Naive thymus-derived CD4-positive, alpha-beta T cell (primary cell): ENCODE measurements at regions not wholly inside any gene's neighbourhood (a gene's known extent, or its start where the extent isn't known, plus 50 kb on each side); places are given as distances from the start of the nearest gene placed in this dataset.

Source experiments
- ATAC-seq: fragments of 150-1000 bp; cut with Tn5 transposase; 2 replicates; pipeline ENCODE4 v1.10.0; 2021; ENCODE audit warnings: mild to moderate bottlenecking, moderate library complexity
- CTCF ChIA-PET: fragments of 350-600 bp; sonication (Branson Sonifier 250); formaldehyde crosslinking; loops from one replicate; lab custom pipeline; 2021; ENCODE audit warnings: antibody characterized with exemption; lab: Charles Lee
- POLR2A ChIA-PET: fragments of 350-600 bp; sonication (Branson Sonifier 250); formaldehyde crosslinking; loops from one replicate; lab custom pipeline; 2021; ENCODE audit warnings: antibody characterized with exemption, inconsistent platforms; lab: Charles Lee
- DNase-seq, 9 donors: peaks; one replicate each; pipeline versions ENCODE4 v3.0.0 to v3.0.0-alpha.2; 2020 to 2022; ENCODE audit warnings: mixed read lengths in 1 of 9
- H3K27ac ChIP-seq: one replicate; pipeline ENCODE4 v1.7.0; 2013; ENCODE audit warnings: mild to moderate bottlenecking, low read depth, low read length, moderate library complexity
- H3K27me3 ChIP-seq, 2 donors: one replicate each; pipeline ENCODE4 v1.7.0; 2013; ENCODE audit warnings: low read length in 2 of 2, mild to moderate bottlenecking in 2 of 2, moderate library complexity in 2 of 2; ENCODE audit not compliant: control insufficient read depth in 2 of 2, insufficient read depth in 2 of 2
- H3K36me3 ChIP-seq, 3 experiments: 1 replicate in 2 of 3; 2 replicates in 1 of 3; pipeline ENCODE4 v1.7.0; 2013; ENCODE audit warnings: low read length in 3 of 3, mild to moderate bottlenecking in 3 of 3, moderate library complexity in 1 of 3; ENCODE audit not compliant: insufficient read depth in 3 of 3, control insufficient read depth in 2 of 3
- H3K4me1 ChIP-seq, 2 donors: one replicate each; pipeline ENCODE4 v1.7.0; 2013; ENCODE audit warnings: low read length in 2 of 2, mild to moderate bottlenecking in 2 of 2, moderate library complexity in 1 of 2; ENCODE audit not compliant: control insufficient read depth in 2 of 2, insufficient read depth in 2 of 2
- H3K4me3 ChIP-seq: 2 replicates; pipeline ENCODE4 v1.7.0; 2013; ENCODE audit warnings: mild to moderate bottlenecking, low read length
- H3K9me3 ChIP-seq, 3 experiments: 1 replicate in 2 of 3; 2 replicates in 1 of 3; pipeline ENCODE4 v1.7.0; 2013; ENCODE audit warnings: low read length in 3 of 3; ENCODE audit not compliant: control insufficient read depth in 2 of 3
- H3K27ac Mint-ChIP-seq, 9 donors: one replicate each; pipeline ENCODE4 v1.8.0; 2020 to 2022; ENCODE audit warnings: mixed read lengths in 9 of 9, mild to moderate bottlenecking in 8 of 9, moderate library complexity in 5 of 9, inconsistent platforms in 2 of 9
- H3K27me3 Mint-ChIP-seq, 5 donors: one replicate each; pipeline ENCODE4 v1.8.0; 2021 to 2022; ENCODE audit warnings: mixed read lengths in 5 of 5, mild to moderate bottlenecking in 1 of 5
- H3K36me3 Mint-ChIP-seq, 5 donors: one replicate each; pipeline ENCODE4 v1.8.0; 2020 to 2022; ENCODE audit warnings: mixed read lengths in 5 of 5, mild to moderate bottlenecking in 3 of 5, inconsistent platforms in 1 of 5
- H3K4me1 Mint-ChIP-seq, 7 donors: one replicate each; pipeline ENCODE4 v1.8.0; 2020 to 2022; ENCODE audit warnings: mixed read lengths in 7 of 7, mild to moderate bottlenecking in 3 of 7, inconsistent platforms in 1 of 7
- H3K4me3 Mint-ChIP-seq, 10 donors: one replicate each; pipeline ENCODE4 v1.8.0; 2020 to 2022; ENCODE audit warnings: mild to moderate bottlenecking in 10 of 10, mixed read lengths in 10 of 10, moderate library complexity in 6 of 10, inconsistent platforms in 2 of 10
- H3K9me3 Mint-ChIP-seq, 11 donors: one replicate each; pipeline ENCODE4 v1.8.0; 2020 to 2022; ENCODE audit warnings: mixed read lengths in 11 of 11, mild to moderate bottlenecking in 4 of 11, inconsistent platforms in 1 of 11, moderate library complexity in 1 of 11
- intact Hi-C, 2 donors: fragments of 100-400 bp; cut with micrococcal nuclease; formaldehyde crosslinking; loops; one replicate each; pipeline ENCODE4 v1.15.1; 2023

GRCh38 chr9:107810461-107810961 is 320.9 kb upstream of the KLF4 start:
- H3K4me1 Mint-ChIP-seq, result no peaks in the 10 kb centered on the region
- H3K9me3 ChIP-seq, result no peaks in the 10 kb centered on the region
- DNase-seq (no peak), ATAC-seq (peak; percentile 41)
- H3K36me3 Mint-ChIP-seq, result no peaks in the 10 kb centered on the region
- peaks cover 0 to 19% (median 7%) of the 10 kb centered on the region in 11 donors for H3K9me3 Mint-ChIP-seq
- no peak overlapping the region for H3K27ac ChIP-seq
- H3K4me3 Mint-ChIP-seq, result no peak overlapping the region
- H3K27me3 ChIP-seq, result no peaks in the 10 kb centered on the region
- CTCF ChIA-PET, result no interaction called here
- H3K36me3 ChIP-seq, result no peaks in the 10 kb centered on the region
- POLR2A ChIA-PET, result no interaction called here
- H3K27me3 Mint-ChIP-seq, result no peaks in the 10 kb centered on the region
- intact Hi-C loops, result no loop called here
- H3K27ac Mint-ChIP-seq, result no peak overlapping the region
- H3K4me3 ChIP-seq, result no peak overlapping the region
- H3K4me1 ChIP-seq, result no peaks in the 10 kb centered on the region

GRCh38 chr9:107809871-107810460 is 320.4 kb upstream of the KLF4 start:
- no peak overlapping the region for H3K4me3 ChIP-seq
- H3K4me3 Mint-ChIP-seq, result no peak overlapping the region
- ATAC-seq (no peak), DNase-seq (no peak)
- H3K27ac Mint-ChIP-seq, result no peak overlapping the region
- ChIA-PET POLR2A (no interaction called here), CTCF (no interaction called here)
- no peaks in the 10 kb centered on the region for H3K4me1 Mint-ChIP-seq
- H3K36me3 ChIP-seq, result no peaks in the 10 kb centered on the region
- no peaks in the 10 kb centered on the region for H3K9me3 ChIP-seq
- H3K27me3 Mint-ChIP-seq, result no peaks in the 10 kb centered on the region
- H3K36me3 Mint-ChIP-seq, result no peaks in the 10 kb centered on the region
- H3K9me3 Mint-ChIP-seq, result peaks cover 0 to 19% (median 7%) of the 10 kb centered on the region in 11 donors
- intact Hi-C loops, result no loop called here
- H3K27me3 ChIP-seq, result no peaks in the 10 kb centered on the region
- H3K4me1 ChIP-seq, result no peaks in the 10 kb centered on the region
- no peak overlapping the region for H3K27ac ChIP-seq

GRCh38 chr9:107807183-107807582 is 317.6 kb upstream of the KLF4 start:
- Histone ChIP-seq H3K9me3 (no peaks in the 10 kb centered on the region), H3K4me1 (no peaks in the 10 kb centered on the region), H3K27me3 (no peaks in the 10 kb centered on the region), H3K4me3 (no peak overlapping the region), H3K27ac (no peak overlapping the region), H3K36me3 (no peaks in the 10 kb centered on the region)
- no peak overlapping the region for H3K27ac Mint-ChIP-seq
- intact Hi-C loops, result no loop called here
- ATAC-seq, result no peak
- H3K9me3 Mint-ChIP-seq, result peaks cover 0 to 17% (median 5%) of the 10 kb centered on the region in 11 donors
- H3K4me3 Mint-ChIP-seq, result no peak overlapping the region
- no peaks in the 10 kb centered on the region for H3K4me1 Mint-ChIP-seq
- CTCF ChIA-PET, result no interaction called here
- no peak for DNase-seq
- no peaks in the 10 kb centered on the region for H3K36me3 Mint-ChIP-seq
- POLR2A ChIA-PET, result no interaction called here
- no peaks in the 10 kb centered on the region for H3K27me3 Mint-ChIP-seq

GRCh38 chr9:107805201-107805600 is 315.6 kb upstream of the KLF4 start:
- Histone ChIP-seq H3K9me3 (no peaks in the 10 kb centered on the region), H3K4me1 (no peaks in the 10 kb centered on the region), H3K27me3 (no peaks in the 10 kb centered on the region), H3K36me3 (no peaks in the 10 kb centered on the region), H3K27ac (no peak overlapping the region), H3K4me3 (no peak overlapping the region)
- Mint-ChIP-seq H3K27me3 (no peaks in the 10 kb centered on the region), H3K27ac (no peak overlapping the region), H3K4me1 (no peaks in the 10 kb centered on the region), H3K9me3 (peaks cover 0 to 17% (median 7%) of the 10 kb centered on the region in 11 donors), H3K4me3 (no peak overlapping the region), H3K36me3 (no peaks in the 10 kb centered on the region)
- ATAC-seq (no peak), DNase-seq (no peak)
- ChIA-PET POLR2A (no interaction called here), CTCF (no interaction called here)
- intact Hi-C loops, result no loop called here

GRCh38 chr9:107794259-107794658 is 304.7 kb upstream of the KLF4 start:
- no peak overlapping the region for H3K27ac Mint-ChIP-seq
- Histone ChIP-seq H3K4me1 (no peaks in the 10 kb centered on the region), H3K9me3 (no peaks in the 10 kb centered on the region), H3K36me3 (no peaks in the 10 kb centered on the region), H3K27ac (no peak overlapping the region), H3K4me3 (no peak overlapping the region), H3K27me3 (no peaks in the 10 kb centered on the region)
- ChIA-PET POLR2A (no interaction called here), CTCF (no interaction called here)
- no peaks in the 10 kb centered on the region for H3K27me3 Mint-ChIP-seq
- peaks cover 0 to 9% (median 3%) of the 10 kb centered on the region in 11 donors for H3K9me3 Mint-ChIP-seq
- no peak for DNase-seq
- ATAC-seq, result no peak
- H3K36me3 Mint-ChIP-seq, result no peaks in the 10 kb centered on the region
- intact Hi-C loops, result no loop called here
- no peaks in the 10 kb centered on the region for H3K4me1 Mint-ChIP-seq
- H3K4me3 Mint-ChIP-seq, result no peak overlapping the region

- Mint-ChIP-seq H3K4me3 (no peak overlapping the region), H3K27me3 (no peaks in the 10 kb centered on the region), H3K27ac (no peak overlapping the region), H3K9me3 (peaks cover 0 to 10% (median 3%) of the 10 kb centered on the region in 11 donors), H3K36me3 (no peaks in the 10 kb centered on the region), H3K4me1 (no peaks in the 10 kb centered on the region)
- intact Hi-C loops, result no loop called here
- Histone ChIP-seq H3K27ac (no peak overlapping the region), H3K4me3 (no peak overlapping the region), H3K9me3 (no peaks in the 10 kb centered on the region), H3K4me1 (no peaks in the 10 kb centered on the region), H3K36me3 (no peaks in the 10 kb centered on the region), H3K27me3 (no peaks in the 10 kb centered on the region)
- ChIA-PET POLR2A (no interaction called here), CTCF (no interaction called here)
- DNase-seq (no peak), ATAC-seq (no peak)
Observed at GRCh38 chr9:107793541-107793940, 304.0 kb upstream of the KLF4 start.

GRCh38 chr9:107792596-107792995 is 303.0 kb upstream of the KLF4 start:
- Histone ChIP-seq H3K27ac (no peak overlapping the region), H3K4me3 (no peak overlapping the region), H3K36me3 (no peaks in the 10 kb centered on the region), H3K27me3 (no peaks in the 10 kb centered on the region), H3K9me3 (no peaks in the 10 kb centered on the region), H3K4me1 (no peaks in the 10 kb centered on the region)
- no peak overlapping the region for H3K27ac Mint-ChIP-seq
- ChIA-PET CTCF (no interaction called here), POLR2A (no interaction called here)
- ATAC-seq (no peak), DNase-seq (no peak)
- intact Hi-C loops, result no loop called here
- H3K9me3 Mint-ChIP-seq, result peaks cover 0 to 13% (median 5%) of the 10 kb centered on the region in 11 donors
- no peaks in the 10 kb centered on the region for H3K27me3 Mint-ChIP-seq
- no peaks in the 10 kb centered on the region for H3K4me1 Mint-ChIP-seq
- H3K4me3 Mint-ChIP-seq, result no peak overlapping the region
- H3K36me3 Mint-ChIP-seq, result no peaks in the 10 kb centered on the region
